ENCODE measurements at regions not wholly inside any gene's neighbourhood (a gene's known extent, or its start where the extent isn't known, plus 50 kb on each side); places are given as distances from the start of the nearest gene placed in this dataset.

GRCh38 chr5:74539986-74540385, 100.5 kb downstream of the ENC1 start:
- Histone ChIP-seq H3K27me3 (ENCODE audit: insufficient read depth) (no peaks in the 10 kb centered on the region), H3K9me2 (ENCODE audit: insufficient read depth) (peaks cover 11% of the 10 kb centered on the region; the same call in 1 of the 2 replicates), H3K4me2 (peak overlapping the region; percentile 14; the same call in 1 of the 2 replicates), H3K27ac (ENCODE audit: low read depth) (peak overlapping the region; percentile 58), H3K79me2 (replicated peaks; ENCODE audit: insufficient read depth) (no peaks in the 10 kb centered on the region), H2AFZ (no peak overlapping the region), H3F3A (replicated peaks; ENCODE audit: low read depth) (0 out of 2 replicates have a peak, but pooled peaks cover 8% of the 10 kb centered on the region), H3K4me3 (no peak overlapping the region), H3K4me1 (ENCODE audit: insufficient read depth) (peaks cover 56% of the 10 kb centered on the region), H4K20me1 (replicated peaks; ENCODE audit: insufficient read depth) (no peaks in the 10 kb centered on the region), H3K36me3 (ENCODE audit: insufficient read depth) (no peaks in the 10 kb centered on the region)
- Mint-ChIP-seq H3K4me1 (peaks cover 72% of the 10 kb centered on the region), H3K9me3 (peaks cover 5% of the 10 kb centered on the region; the same call in 2 of the 3 replicates), H3K4me3 (no peak overlapping the region), H3K36me3 (ENCODE audit: low read depth) (peaks cover 1% of the 10 kb centered on the region; the same call in 2 of the 3 replicates), H3K27ac (no peak overlapping the region), H3K27me3 (ENCODE audit: insufficient read depth, low read depth, poor library complexity) (peaks cover 3% of the 10 kb centered on the region)
- DNase-seq (ENCODE audit: low spot score) (no peak), ATAC-seq (no peak)
- TF ChIP-seq REST (IDR thresholded peaks at IDR 0.05; ENCODE audit: unreplicated experiment), result no peak
- TF ChIP-seq POLR2AphosphoS5 (IDR thresholded peaks at IDR 0.05; ENCODE audit: low read depth), result no peak
- TF ChIP-seq NANOG (IDR thresholded peaks at IDR 0.05; ENCODE audit: borderline replicate concordance), result no peak
- TF ChIP-seq EZH2phosphoT487 (IDR thresholded peaks at IDR 0.05; ENCODE audit: unreplicated experiment), result no peak
- TF ChIP-seq CTCF (conservative IDR thresholded peaks at IDR 0.05; ENCODE audit: low read depth in 2 of 2), result no peak
- no peak for TF ChIP-seq ETS1 (IDR thresholded peaks at IDR 0.05)
- no peak for TF ChIP-seq EZH2 (IDR thresholded peaks at IDR 0.05; ENCODE audit: low read depth, unreplicated experiment)
- no peak for TF ChIP-seq ZNF331 (CRISPR knock-in tag; IDR thresholded peaks at IDR 0.05; ENCODE audit: low read depth)
- no peak for TF ChIP-seq JUNB (IDR thresholded peaks at IDR 0.05; ENCODE audit: unreplicated experiment)
- TF ChIP-seq ZNF462 (CRISPR knock-in tag; IDR thresholded peaks at IDR 0.05), result no peak
- TF ChIP-seq ZNF114 (CRISPR knock-in tag; IDR thresholded peaks at IDR 0.05), result no peak
- no peak for TF ChIP-seq STAT1 (IDR thresholded peaks at IDR 0.05; ENCODE audit: unreplicated experiment)
- no peak for TF ChIP-seq CREB1 (CRISPR knock-in tag; IDR thresholded peaks at IDR 0.05; ENCODE audit: low read depth)

Data from GM23338 (cell line).